ENCODE measurements at regions not wholly inside any gene's neighbourhood (a gene's known extent, or its start where the extent isn't known, plus 50 kb on each side); places are given as distances from the start of the nearest gene placed in this dataset.

GRCh38 chr17:73770115-73770848 lies 126.0 kb upstream of the SDK2 start:
- no peak overlapping the region for H3K27ac ChIP-seq
- H3K27me3 ChIP-seq, result peaks cover 0 to 46% (median 0%) of the 10 kb centered on the region in 4 donors
- no peak for TF ChIP-seq CTCF (IDR thresholded peaks at IDR 0.05)
- no peak for TF ChIP-seq POLR2A (IDR thresholded peaks at IDR 0.05)
- intact Hi-C loops (cut with DNase I), result no loop called here
- DNase-seq, result no peak
- H3K9me3 ChIP-seq, result no peaks in the 10 kb centered on the region
- no peaks in the 10 kb centered on the region for H3K36me3 ChIP-seq
- no peak overlapping the region for H3K4me3 ChIP-seq
- peaks cover 6 to 16% (median 9%) of the 10 kb centered on the region in 3 donors for H3K4me1 ChIP-seq
- 35 to 44% methylated on average over 6 to 9 of the region's 12 CpGs for WGBS, 2 donors

- Histone ChIP-seq H3K36me3 (no peaks in the 10 kb centered on the region), H3K9me3 (no peaks in the 10 kb centered on the region), H3K4me1 (peaks cover 6 to 16% (median 9%) of the 10 kb centered on the region in 3 donors), H3K4me3 (no peak overlapping the region), H3K27ac (no peak overlapping the region), H3K27me3 (peaks cover 0 to 47% (median 0%) of the 10 kb centered on the region in 4 donors)
- intact Hi-C loops (cut with DNase I), result no loop called here
- no peak for TF ChIP-seq CTCF (IDR thresholded peaks at IDR 0.05)
- TF ChIP-seq POLR2A (IDR thresholded peaks at IDR 0.05), result no peak
- DNase-seq, result no peak
- 42 to 65% methylated on average over 2 of the region's 6 CpGs for WGBS, 2 donors
Observed at GRCh38 chr17:73770849-73771229, 126.6 kb upstream of the SDK2 start.

- Histone ChIP-seq H3K4me3 (no peak overlapping the region), H3K36me3 (no peaks in the 10 kb centered on the region), H3K27me3 (peaks cover 0 to 52% (median 0%) of the 10 kb centered on the region in 4 donors), H3K9me3 (no peaks in the 10 kb centered on the region), H3K4me1 (peaks cover 6 to 20% (median 9%) of the 10 kb centered on the region in 3 donors), H3K27ac (no peak overlapping the region)
- 57% methylated on average over 5 of the region's 5 CpGs; no CpG with 5 or more reads in 1 of the 2 donors for WGBS, 2 donors
- intact Hi-C loops (cut with DNase I), result no loop called here
- no peak for TF ChIP-seq POLR2A (IDR thresholded peaks at IDR 0.05)
- no peak for TF ChIP-seq CTCF (IDR thresholded peaks at IDR 0.05)
- no peak for DNase-seq
Observed at GRCh38 chr17:73772107-73772705, 128.0 kb upstream of the SDK2 start.

- Histone ChIP-seq H3K36me3 (no peaks in the 10 kb centered on the region), H3K9me3 (no peaks in the 10 kb centered on the region), H3K27me3 (peaks cover 0 to 65% (median 0%) of the 10 kb centered on the region in 4 donors), H3K4me3 (no peak overlapping the region), H3K4me1 (peaks cover 6 to 20% (median 9%) of the 10 kb centered on the region in 3 donors), H3K27ac (no peak overlapping the region)
- 65 to 71% methylated on average over 5 to 6 of the region's 7 CpGs for WGBS, 2 donors
- TF ChIP-seq CTCF (IDR thresholded peaks at IDR 0.05) (no peak), POLR2A (IDR thresholded peaks at IDR 0.05) (no peak)
- DNase-seq, result no peak
- intact Hi-C loops (cut with DNase I), result no loop called here
Observed at GRCh38 chr17:73773702-73774101, 129.5 kb upstream of the SDK2 start.

- intact Hi-C loops (cut with DNase I), result no loop called here
- no peaks in the 10 kb centered on the region for H3K36me3 ChIP-seq
- no peak for DNase-seq
- peaks cover 0 to 72% (median 0%) of the 10 kb centered on the region in 4 donors for H3K27me3 ChIP-seq
- no peak overlapping the region for H3K4me3 ChIP-seq
- H3K27ac ChIP-seq, result no peak overlapping the region
- peaks cover 6 to 20% (median 9%) of the 10 kb centered on the region in 3 donors for H3K4me1 ChIP-seq
- TF ChIP-seq CTCF (IDR thresholded peaks at IDR 0.05) (no peak), POLR2A (IDR thresholded peaks at IDR 0.05) (no peak)
- WGBS, 2 donors, result 43 to 50% methylated on average over 7 of the region's 7 CpGs
- no peaks in the 10 kb centered on the region for H3K9me3 ChIP-seq
Observed at GRCh38 chr17:73774852-73775251, 130.6 kb upstream of the SDK2 start.

Data from esophagus squamous epithelium (tissue), 5 donors.